LNCAP (cell line): ENCODE measurements at regions not wholly inside any gene's neighbourhood (a gene's known extent, or its start where the extent isn't known, plus 50 kb on each side); places are given as distances from the start of the nearest gene placed in this dataset.

ENCODE experiments used
- CTCF ChIP-seq: fragments of 450-650 bp; IDR thresholded peaks from 2 replicates; pipeline ENCODE4 v1.5.1; 2017; ENCODE audit warnings: mild to moderate bottlenecking

- TF ChIP-seq CTCF = no peak
These were observed 69.6 kb upstream of the TMEM132D start for GRCh38 chr12:129973236-129973961.

DNA sequence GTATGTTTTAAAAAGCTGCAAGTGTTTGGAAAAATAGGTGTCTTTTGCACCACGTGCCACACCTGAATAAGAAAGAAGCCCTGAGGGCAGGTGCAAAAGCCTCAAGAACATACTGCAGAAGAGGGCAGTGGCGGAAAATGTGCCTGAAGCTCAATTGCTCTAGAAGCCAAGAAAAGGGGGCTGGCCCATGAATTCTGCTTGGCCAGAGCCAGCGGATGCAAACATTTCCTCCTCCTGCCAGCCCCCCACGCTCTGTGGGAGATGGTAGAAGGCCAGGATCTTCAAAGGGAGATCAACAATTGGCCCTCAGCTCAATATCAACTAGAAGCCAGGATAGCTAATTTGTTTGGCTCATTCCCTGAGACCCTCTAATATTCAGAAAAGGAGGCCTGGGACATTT, 80.3 kb upstream of the TMEM132D start:
- TF ChIP-seq CTCF = no peak

DNA sequence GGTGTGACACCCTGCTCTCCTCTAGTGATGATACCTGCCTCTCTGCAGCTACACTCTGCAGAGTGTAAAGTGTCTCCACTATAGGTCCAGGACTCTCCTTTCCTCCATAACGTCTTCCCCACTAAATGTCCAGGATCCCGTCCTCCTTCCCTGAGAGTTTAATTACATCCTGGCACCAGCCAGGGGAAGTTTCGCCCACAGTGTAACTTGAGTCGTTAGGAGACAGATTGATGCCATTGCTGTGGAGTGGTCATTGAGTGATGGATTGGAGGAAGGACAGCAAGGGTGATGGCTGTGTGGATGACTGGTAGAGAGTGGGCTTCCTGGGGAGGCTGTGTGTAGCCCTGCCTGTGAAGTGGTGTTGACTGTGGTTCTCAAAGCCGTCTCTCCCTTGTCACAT, 84.0 kb upstream of the TMEM132D start:
- no peak for TF ChIP-seq CTCF

DNA sequence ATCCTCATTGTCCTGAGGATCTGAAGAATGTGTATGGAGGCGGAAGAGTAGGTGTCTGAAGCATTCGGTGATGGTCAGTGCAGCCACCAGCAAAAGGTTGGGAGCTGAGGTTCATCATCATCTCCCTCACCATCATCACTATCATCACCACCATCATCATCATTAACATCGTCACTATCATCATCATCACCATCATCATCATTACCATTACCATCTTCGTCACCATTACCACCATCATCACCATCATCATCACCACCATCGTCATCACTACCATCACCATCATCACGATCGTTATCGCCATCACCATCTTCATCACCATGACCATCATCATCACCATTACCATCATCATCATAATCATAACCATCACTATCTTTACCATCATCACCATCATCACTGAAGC, 90.8 kb upstream of the TMEM132D start:
- no peak for TF ChIP-seq CTCF

GRCh38 chr12:129997239-129997638, 93.4 kb upstream of the TMEM132D start:
- TF ChIP-seq CTCF = no peak

DNA sequence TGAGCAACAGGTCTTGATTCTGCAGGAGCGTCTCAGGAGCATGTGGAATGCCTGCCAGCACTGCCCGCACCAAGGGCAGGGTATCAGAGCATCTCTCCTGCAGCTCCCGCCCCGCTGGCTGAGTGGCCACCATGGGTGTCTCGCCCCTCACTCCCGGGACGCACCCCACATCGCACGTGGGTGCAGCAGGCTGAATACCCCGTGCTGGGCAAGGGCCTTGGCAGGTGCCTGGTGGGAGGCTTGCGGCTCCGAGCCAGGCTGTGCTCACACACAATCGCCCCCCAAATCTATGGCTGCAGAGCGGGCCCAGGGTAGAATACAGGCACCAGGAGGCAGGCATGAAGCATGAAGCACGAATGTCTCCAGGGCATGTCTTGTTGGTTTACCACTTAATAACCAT, 103.9 kb upstream of the TMEM132D start:
- TF ChIP-seq CTCF = no peak

DNA sequence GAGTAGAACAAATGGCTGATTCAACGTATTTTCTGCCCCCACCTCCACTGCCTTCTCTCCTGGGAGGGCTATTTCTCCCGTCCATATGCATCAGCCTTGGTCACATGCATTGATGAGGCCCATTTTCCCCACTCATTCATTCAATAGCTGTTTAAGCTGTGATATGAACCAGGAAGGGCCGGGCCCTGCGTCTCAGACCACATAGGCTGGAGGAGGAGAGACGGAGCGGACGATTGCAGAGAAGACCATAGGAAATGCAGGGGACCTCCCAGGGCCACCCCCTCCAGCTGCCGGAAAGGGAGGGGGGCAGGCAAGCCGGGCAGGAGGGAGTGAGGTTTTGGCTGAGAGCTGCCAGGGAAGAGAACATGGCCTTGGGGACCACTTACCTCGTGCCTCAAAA, 104.4 kb upstream of the TMEM132D start:
- TF ChIP-seq CTCF = no peak

GRCh38 chr12:130009961-130010360, 106.1 kb upstream of the TMEM132D start:
- no peak for TF ChIP-seq CTCF
